ENCODE measurements at regions not wholly inside any gene's neighbourhood (a gene's known extent, or its start where the extent isn't known, plus 50 kb on each side); places are given as distances from the start of the nearest gene placed in this dataset.

GRCh38 chr6:164275773-164276172 is 861.3 kb downstream of the QKI start:
- CTCF ChIA-PET: no interaction called here
- intact Hi-C loops (cut with micrococcal nuclease) (no loop called here), dilution Hi-C loops (cut with HindIII; ENCODE audit: low sequenced_read_pairs, unreplicated experiment) (no loop called here), in situ Hi-C loops (cut with MboI; ENCODE audit: low sequenced_read_pairs) (no loop called here)
- ATAC-seq (ENCODE audit: low read depth) (no peak), DNase-seq (no peak)
- no CpG with 5 or more reads among the region's 1 CpG for WGBS, 2 experiments (ENCODE audit: extremely low coverage in 2 of 2, insufficient read length in 1 of 2)
- BruUV-seq (replicated peaks): no TSS peak
- Histone ChIP-seq H2BK20ac (ENCODE audit: low read depth, low read length) (no peak overlapping the region), H3K36me3 (ENCODE audit: control insufficient read depth, insufficient read depth, low read length) (no peaks in the 10 kb centered on the region), H3K23ac (ENCODE audit: low read depth, low read length) (no peak overlapping the region), H3K27me3 (ENCODE audit: control insufficient read depth, insufficient read depth, low read length) (no peaks in the 10 kb centered on the region), H3K56ac (ENCODE audit: extremely low read depth, insufficient read depth, low read length) (no peak overlapping the region), H3K4me3 (ENCODE audit: insufficient read depth, low read depth, low read length) (no peak overlapping the region), H3K4me1 (ENCODE audit: control insufficient read depth, insufficient read depth, low read length) (no peaks in the 10 kb centered on the region), H2BK120ac (ENCODE audit: low read depth, low read length) (no peak overlapping the region), H4K20me1 (ENCODE audit: insufficient read depth, low read length) (no peaks in the 10 kb centered on the region), H3K18ac (ENCODE audit: low read depth, low read length) (no peak overlapping the region), H4K91ac (ENCODE audit: insufficient read depth, low read depth, low read length) (no peak overlapping the region), H3K9me1 (ENCODE audit: insufficient read depth, low read length) (no peaks in the 10 kb centered on the region), H3K27ac (ENCODE audit: insufficient read depth, low read length) (no peak overlapping the region), H2AK9ac (replicated peaks; ENCODE audit: low read depth, low read length, poor library complexity) (no peak overlapping the region), H2BK15ac (ENCODE audit: low read depth, low read length) (no peak overlapping the region), H3K14ac (replicated peaks; ENCODE audit: low read depth, low read length) (no peak overlapping the region), H2AK5ac (ENCODE audit: low read depth, low read length) (no peak overlapping the region), H3K4me2 (ENCODE audit: low read depth, low read length) (no peak overlapping the region), H4K5ac (ENCODE audit: low read depth, low read length) (no peak overlapping the region), H3K9ac (ENCODE audit: low read depth, low read length) (no peak overlapping the region), H4K8ac (ENCODE audit: low read depth in 2 of 2, low read length in 2 of 2) (no peak overlapping the region), H3K4ac (ENCODE audit: low read depth, low read length) (no peak overlapping the region), H2BK5ac (ENCODE audit: low read depth, low read length, poor library complexity, severe bottlenecking) (no peak overlapping the region), H2AFZ (replicated peaks; ENCODE audit: low read length, poor library complexity) (no peak overlapping the region), H3K9me3 (ENCODE audit: control insufficient read depth, insufficient read depth, low read length) (peaks cover 24% of the 10 kb centered on the region), H3K79me1 (ENCODE audit: low read depth in 1 of 2, low read length in 2 of 2) (no peaks in the 10 kb centered on the region)
- no peak for TF ChIP-seq CTCF (conservative IDR thresholded peaks at IDR 0.05; ENCODE audit: low read depth, low read length)
- TF ChIP-seq FOS (IDR thresholded peaks at IDR 0.05; ENCODE audit: low read depth, low read length): no peak
- TF ChIP-seq RFX5 (IDR thresholded peaks at IDR 0.05; ENCODE audit: low read depth, low read length): no peak
- TF ChIP-seq NFE2L2 (IDR thresholded peaks at IDR 0.05; ENCODE audit: low read depth, low read length): no peak
- TF ChIP-seq ELK1 (IDR thresholded peaks at IDR 0.05; ENCODE audit: borderline replicate concordance, low read depth, low read length): no peak
- no peak for TF ChIP-seq CHD1 (IDR thresholded peaks at IDR 0.05; ENCODE audit: low read depth, low read length)
- peak; percentile 62 for TF ChIP-seq MAFK (IDR thresholded peaks at IDR 0.05; ENCODE audit: low read depth, low read length)
- POLR2A ChIA-PET (ENCODE audit: unreplicated experiment): no interaction called here

Measured in IMR-90 (cell line).